Kidney epithelial cell (primary cell): ENCODE measurements at regions not wholly inside any gene's neighbourhood (a gene's known extent, or its start where the extent isn't known, plus 50 kb on each side); places are given as distances from the start of the nearest gene placed in this dataset.

ENCODE experiments used
- DNase-seq: peaks from one replicate; pipeline ENCODE4 v3.0.0-alpha.2; 2010; ENCODE audit warnings: low read depth
- H3K27me3 ChIP-seq: 2 replicates; pipeline ENCODE4 v1.6.0; 2011; ENCODE audit warnings: low read length; ENCODE audit not compliant: control insufficient read depth, insufficient read depth
- H3K36me3 ChIP-seq: 2 replicates; pipeline ENCODE4 v1.5.1; 2011; ENCODE audit warnings: low read length; ENCODE audit not compliant: control insufficient read depth, insufficient read depth
- H3K4me3 ChIP-seq: 2 replicates; pipeline ENCODE4 v1.5.1; 2011; ENCODE audit warnings: low read depth, mild to moderate bottlenecking, control low read depth, low read length
- CTCF ChIP-seq: IDR thresholded peaks from 2 replicates; pipeline ENCODE4 v1.5.1; 2011; ENCODE audit warnings: mild to moderate bottlenecking, moderate library complexity, low read length, control low read depth, inconsistent platforms; ENCODE audit not compliant: insufficient read depth, poor library complexity, severe bottlenecking

GRCh38 chr9:107539427-107540163, 50.0 kb upstream of the KLF4 start:
- Histone ChIP-seq H3K27me3 (no peaks in the 10 kb centered on the region), H3K36me3 (no peaks in the 10 kb centered on the region), H3K4me3 (no peak overlapping the region)
- no peak for DNase-seq
- TF ChIP-seq CTCF = no peak
